AG04450 (cell line): ENCODE measurements at regions not wholly inside any gene's neighbourhood (a gene's known extent, or its start where the extent isn't known, plus 50 kb on each side); places are given as distances from the start of the nearest gene placed in this dataset.

Experiments
- CTCF ChIA-PET: fragments of 300-600, 350-600 bp; formaldehyde crosslinking; extraction: SDS; loops from one replicate; lab custom pipeline; 2022; ENCODE audit warnings: antibody characterized with exemption, inconsistent platforms; lab: Charles Lee
- POLR2A ChIA-PET: fragments of 350-600 bp; formaldehyde crosslinking; extraction: SDS; loops from one replicate; lab custom pipeline; 2021; ENCODE audit warnings: antibody characterized with exemption, inconsistent platforms; lab: Yijun Ruan, JAX
- DNase-seq: peaks from one replicate; pipeline ENCODE4 v3.0.0-alpha.2; 2011; ENCODE audit warnings: low read depth, low spot score
- H3K27ac ChIP-seq: one replicate; pipeline ENCODE4 v1.5.1; 2012; ENCODE audit warnings: low read depth, low read length, control low read depth
- H3K27me3 ChIP-seq: one replicate; pipeline ENCODE4 v1.6.0; 2012; ENCODE audit warnings: low read length; ENCODE audit not compliant: control insufficient read depth, insufficient read depth
- H3K4me3 ChIP-seq: 2 replicates; pipeline ENCODE4 v1.5.1; 2011; ENCODE audit warnings: mild to moderate bottlenecking, low read depth, low read length, control low read depth
- H3K9me3 ChIP-seq: 2 replicates; pipeline ENCODE4 v1.5.1; 2012; ENCODE audit warnings: low read length; ENCODE audit not compliant: control insufficient read depth, insufficient read depth
- CTCF ChIP-seq: IDR thresholded peaks from 2 replicates; pipeline ENCODE4 v1.5.1; 2011; ENCODE audit warnings: low read depth, low read length, control low read depth, inconsistent platforms

GRCh38 chr5:163619951-163620350 lies 114.5 kb downstream of the MAT2B start:
- POLR2A ChIA-PET, result no interaction called here
- DNase-seq, result no peak
- H3K4me3 ChIP-seq, result no peak overlapping the region
- H3K27ac ChIP-seq, result no peak overlapping the region
- CTCF ChIA-PET, result no interaction called here
- no peaks in the 10 kb centered on the region for H3K27me3 ChIP-seq
- TF ChIP-seq CTCF, result no peak
- no peaks in the 10 kb centered on the region for H3K9me3 ChIP-seq

GRCh38 chr5:163622799-163623198 lies 117.4 kb downstream of the MAT2B start:
- no peaks in the 10 kb centered on the region for H3K9me3 ChIP-seq
- H3K27ac ChIP-seq, result no peak overlapping the region
- no peaks in the 10 kb centered on the region for H3K27me3 ChIP-seq
- ChIA-PET POLR2A (no interaction called here), CTCF (no interaction called here)
- no peak overlapping the region for H3K4me3 ChIP-seq
- no peak for DNase-seq
- no peak for TF ChIP-seq CTCF

GRCh38 chr5:163623524-163623923 lies 118.1 kb downstream of the MAT2B start:
- H3K9me3 ChIP-seq, result no peaks in the 10 kb centered on the region
- CTCF ChIA-PET, result no interaction called here
- no peaks in the 10 kb centered on the region for H3K27me3 ChIP-seq
- no peak overlapping the region for H3K27ac ChIP-seq
- POLR2A ChIA-PET, result interaction anchor here (0.6 kb wide), 1 partner anchor 326 kb away, joined by 3 read pairs; no protein-coding TSS in a partner anchor
- DNase-seq, result no peak
- TF ChIP-seq CTCF, result no peak
- H3K4me3 ChIP-seq, result no peak overlapping the region

DNA sequence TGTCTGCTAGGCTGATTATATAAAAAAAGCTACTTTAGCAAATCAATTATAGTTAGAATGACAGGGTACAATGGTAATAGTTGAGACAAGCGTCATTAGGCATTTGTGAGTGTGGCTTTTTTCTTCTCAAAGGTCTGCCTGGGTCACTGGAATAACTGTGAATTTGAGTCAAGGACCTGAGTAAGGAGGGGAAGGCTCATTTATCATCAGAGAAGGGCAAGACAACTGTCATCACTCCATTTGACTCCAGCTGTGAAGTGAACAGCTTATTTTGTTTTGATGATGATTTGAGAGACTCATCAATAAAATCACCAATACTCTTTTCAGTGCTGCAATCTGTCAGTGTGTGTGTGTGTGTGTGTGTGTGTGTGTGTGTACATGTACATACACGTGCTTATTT lies 118.6 kb downstream of the MAT2B start:
- no peak for TF ChIP-seq CTCF
- POLR2A ChIA-PET, result interaction anchor here (0.6 kb wide), 1 partner anchor 325 kb away, joined by 3 read pairs; no protein-coding TSS in a partner anchor
- CTCF ChIA-PET, result no interaction called here

GRCh38 chr5:163624431-163624830 lies 119.0 kb downstream of the MAT2B start:
- Histone ChIP-seq H3K4me3 (no peak overlapping the region), H3K27me3 (no peaks in the 10 kb centered on the region), H3K27ac (no peak overlapping the region), H3K9me3 (no peaks in the 10 kb centered on the region)
- ChIA-PET CTCF (no interaction called here), POLR2A (no interaction called here)
- TF ChIP-seq CTCF, result no peak
- no peak for DNase-seq

More for the DNA sequence above, 118.6 kb downstream of the MAT2B start:
- Histone ChIP-seq H3K9me3 (no peaks in the 10 kb centered on the region), H3K27me3 (no peaks in the 10 kb centered on the region), H3K27ac (no peak overlapping the region), H3K4me3 (no peak overlapping the region)
- no peak for DNase-seq
